ENCODE measurements at regions not wholly inside any gene's neighbourhood (a gene's known extent, or its start where the extent isn't known, plus 50 kb on each side); places are given as distances from the start of the nearest gene placed in this dataset.

DNA sequence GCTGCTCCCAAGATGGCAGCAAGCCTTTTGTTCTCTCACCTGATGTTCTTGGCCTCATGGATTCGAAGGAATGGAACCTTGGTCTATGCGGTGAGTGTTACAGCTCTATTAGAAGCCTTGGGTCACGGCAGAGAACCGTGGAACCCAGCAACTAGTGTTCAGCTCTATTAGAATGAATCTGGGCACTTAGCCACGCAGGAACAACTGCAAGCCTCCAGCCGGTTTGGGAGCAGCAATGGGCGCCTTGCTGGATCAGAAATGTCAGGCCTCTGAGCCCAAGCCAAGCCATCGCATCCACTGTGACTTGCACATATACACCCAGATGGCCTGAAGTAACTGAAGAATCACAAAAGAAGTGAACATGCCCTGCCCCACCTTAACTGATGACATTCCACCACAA lies 1100.7 kb upstream of the PRR20A start:
- TF ChIP-seq, protein P1, sequence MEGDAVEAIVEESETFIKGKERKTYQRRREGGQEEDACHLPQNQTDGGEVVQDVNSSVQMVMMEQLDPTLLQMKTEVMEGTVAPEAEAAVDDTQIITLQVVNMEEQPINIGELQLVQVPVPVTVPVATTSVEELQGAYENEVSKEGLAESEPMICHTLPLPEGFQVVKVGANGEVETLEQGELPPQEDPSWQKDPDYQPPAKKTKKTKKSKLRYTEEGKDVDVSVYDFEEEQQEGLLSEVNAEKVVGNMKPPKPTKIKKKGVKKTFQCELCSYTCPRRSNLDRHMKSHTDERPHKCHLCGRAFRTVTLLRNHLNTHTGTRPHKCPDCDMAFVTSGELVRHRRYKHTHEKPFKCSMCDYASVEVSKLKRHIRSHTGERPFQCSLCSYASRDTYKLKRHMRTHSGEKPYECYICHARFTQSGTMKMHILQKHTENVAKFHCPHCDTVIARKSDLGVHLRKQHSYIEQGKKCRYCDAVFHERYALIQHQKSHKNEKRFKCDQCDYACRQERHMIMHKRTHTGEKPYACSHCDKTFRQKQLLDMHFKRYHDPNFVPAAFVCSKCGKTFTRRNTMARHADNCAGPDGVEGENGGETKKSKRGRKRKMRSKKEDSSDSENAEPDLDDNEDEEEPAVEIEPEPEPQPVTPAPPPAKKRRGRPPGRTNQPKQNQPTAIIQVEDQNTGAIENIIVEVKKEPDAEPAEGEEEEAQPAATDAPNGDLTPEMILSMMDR (IDR thresholded peaks at IDR 0.05): no peak
- TF ChIP-seq POLR2A (IDR thresholded peaks at IDR 0.05): no peak
